DND-41 (cell line): ENCODE measurements at regions not wholly inside any gene's neighbourhood (a gene's known extent, or its start where the extent isn't known, plus 50 kb on each side); places are given as distances from the start of the nearest gene placed in this dataset.

Source experiments
- ATAC-seq: fragments of 200-7000 bp; cut with Tn5 transposase; 3 replicates; pipeline ENCODE4 v1.9.1; 2021; ENCODE audit warnings: low read depth; ENCODE audit not compliant: insufficient read depth
- DNase-seq: peaks from one replicate; pipeline ENCODE4 v3.0.0-alpha.2; 2020
- H2AFZ ChIP-seq: 2 replicates; pipeline ENCODE4 v1.6.0; 2012; ENCODE audit warnings: low read depth, low read length
- H3K27ac ChIP-seq: 2 replicates; pipeline ENCODE4 v1.5.1; 2012; ENCODE audit warnings: low read length, inconsistent platforms
- H3K27me3 ChIP-seq: fragments of 200-600 bp; sonication (generic); 2 replicates; pipeline ENCODE4 v1.6.0; 2012; ENCODE audit warnings: low read length, mild to moderate bottlenecking, inconsistent platforms; ENCODE audit not compliant: insufficient read depth, poor library complexity
- H3K36me3 ChIP-seq: 2 replicates; pipeline ENCODE4 v1.5.1; 2012; ENCODE audit warnings: low read length, inconsistent platforms; ENCODE audit not compliant: insufficient read depth
- H3K4me1 ChIP-seq: 2 replicates; pipeline ENCODE4 v1.5.1; 2012; ENCODE audit warnings: mild to moderate bottlenecking, low read length; ENCODE audit not compliant: insufficient read depth
- H3K4me2 ChIP-seq: 2 replicates; pipeline ENCODE4 v1.6.0; 2012; ENCODE audit warnings: mild to moderate bottlenecking, moderate library complexity, low read length, inconsistent platforms; ENCODE audit not compliant: insufficient read depth
- H3K4me3 ChIP-seq, 2 experiments: fragments of 200-600 bp in 1 of 2; shearing (Covaris generic) in 1 of 2; 2 replicates each; pipeline ENCODE4 v1.5.1; 2012 to 2016; ENCODE audit warnings: inconsistent platforms in 2 of 2, low read length in 2 of 2, mild to moderate bottlenecking in 2 of 2, low read depth in 1 of 2, moderate library complexity in 1 of 2
- H3K79me2 ChIP-seq: 2 replicates; pipeline ENCODE4 v1.6.0; 2012; ENCODE audit warnings: low read length, inconsistent platforms; ENCODE audit not compliant: insufficient read depth
- H3K9ac ChIP-seq: 2 replicates; pipeline ENCODE4 v1.6.0; 2012; ENCODE audit warnings: low read depth, mild to moderate bottlenecking, inconsistent platforms, low read length, moderate library complexity
- H3K9me3 ChIP-seq: 2 replicates; pipeline ENCODE4 v1.5.1; 2012; ENCODE audit warnings: low read length, moderate library complexity, mild to moderate bottlenecking, inconsistent platforms; ENCODE audit not compliant: insufficient read depth, severe bottlenecking
- H4K20me1 ChIP-seq: 2 replicates; pipeline ENCODE4 v1.6.0; 2012; ENCODE audit warnings: low read length; ENCODE audit not compliant: insufficient read depth
- EZH2 ChIP-seq: IDR thresholded peaks from 3 replicates; pipeline ENCODE4 v1.6.1; 2012; ENCODE audit warnings: borderline replicate concordance, low read depth, mild to moderate bottlenecking, moderate library complexity, low read length, inconsistent platforms; ENCODE audit not compliant: severe bottlenecking
- TF ChIP-seq, protein P1 (sequence below): IDR thresholded peaks from 2 replicates; pipeline ENCODE4 v1.5.1; 2012; ENCODE audit warnings: borderline replicate concordance, low read length, moderate library complexity, mild to moderate bottlenecking; ENCODE audit not compliant: poor library complexity, severe bottlenecking; ENCODE audit errors: extremely low read depth

DNA sequence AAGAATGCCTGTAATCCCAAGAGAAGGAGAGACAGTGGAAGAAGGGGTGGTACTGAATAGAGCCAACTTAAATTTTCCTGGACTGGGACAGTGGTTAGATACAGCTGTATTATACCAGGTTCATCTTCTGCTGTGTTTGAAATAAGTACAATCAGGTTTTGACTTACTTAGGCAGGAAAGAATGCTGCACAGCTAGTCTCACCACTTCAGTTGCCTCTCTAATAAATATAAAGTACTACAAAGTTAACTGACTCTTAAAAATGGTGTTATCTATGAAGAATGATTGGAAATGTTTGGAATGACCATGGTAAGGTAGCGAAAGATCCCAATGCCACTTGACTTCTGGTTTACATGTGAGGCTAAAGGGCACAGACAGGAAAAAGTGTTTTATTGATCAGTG lies 652.1 kb downstream of the NOVA1 start:
- H4K20me1 ChIP-seq = no peaks in the 10 kb centered on the region
- TF ChIP-seq, protein P1, sequence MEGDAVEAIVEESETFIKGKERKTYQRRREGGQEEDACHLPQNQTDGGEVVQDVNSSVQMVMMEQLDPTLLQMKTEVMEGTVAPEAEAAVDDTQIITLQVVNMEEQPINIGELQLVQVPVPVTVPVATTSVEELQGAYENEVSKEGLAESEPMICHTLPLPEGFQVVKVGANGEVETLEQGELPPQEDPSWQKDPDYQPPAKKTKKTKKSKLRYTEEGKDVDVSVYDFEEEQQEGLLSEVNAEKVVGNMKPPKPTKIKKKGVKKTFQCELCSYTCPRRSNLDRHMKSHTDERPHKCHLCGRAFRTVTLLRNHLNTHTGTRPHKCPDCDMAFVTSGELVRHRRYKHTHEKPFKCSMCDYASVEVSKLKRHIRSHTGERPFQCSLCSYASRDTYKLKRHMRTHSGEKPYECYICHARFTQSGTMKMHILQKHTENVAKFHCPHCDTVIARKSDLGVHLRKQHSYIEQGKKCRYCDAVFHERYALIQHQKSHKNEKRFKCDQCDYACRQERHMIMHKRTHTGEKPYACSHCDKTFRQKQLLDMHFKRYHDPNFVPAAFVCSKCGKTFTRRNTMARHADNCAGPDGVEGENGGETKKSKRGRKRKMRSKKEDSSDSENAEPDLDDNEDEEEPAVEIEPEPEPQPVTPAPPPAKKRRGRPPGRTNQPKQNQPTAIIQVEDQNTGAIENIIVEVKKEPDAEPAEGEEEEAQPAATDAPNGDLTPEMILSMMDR = no peak
- TF ChIP-seq EZH2 = no peak
- ATAC-seq = no peak
- no peaks in the 10 kb centered on the region for H3K79me2 ChIP-seq
- no peak overlapping the region for H3K4me3 ChIP-seq
- no peaks in the 10 kb centered on the region for H3K4me1 ChIP-seq
- no peak overlapping the region for H3K4me2 ChIP-seq
- H3K27ac ChIP-seq = no peak overlapping the region
- H2AFZ ChIP-seq = no peak overlapping the region
- no peaks in the 10 kb centered on the region for H3K9me3 ChIP-seq
- no peaks in the 10 kb centered on the region for H3K27me3 ChIP-seq
- no peaks in the 10 kb centered on the region for H3K36me3 ChIP-seq
- no peak overlapping the region for H3K9ac ChIP-seq
- no peak for DNase-seq

DNA sequence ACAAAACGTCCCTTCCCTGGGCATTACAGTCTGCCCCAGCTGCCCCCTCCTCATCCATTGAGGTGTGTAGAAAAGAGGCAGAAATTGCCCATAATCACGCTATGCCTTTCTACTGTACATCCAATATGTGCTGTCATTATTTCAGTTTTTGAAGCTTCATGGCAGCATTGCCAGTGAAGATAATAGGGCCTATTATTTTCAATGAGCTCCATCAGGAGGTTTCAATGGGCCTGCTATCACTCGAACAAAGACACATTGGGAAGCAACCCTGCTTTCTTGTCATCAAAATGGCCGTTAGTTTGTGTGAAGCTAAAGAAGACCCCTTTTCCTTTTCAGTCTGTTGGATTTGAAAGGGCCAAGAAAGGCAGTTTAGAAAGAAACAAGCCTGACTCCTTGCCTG lies 653.8 kb downstream of the NOVA1 start:
- no peak for DNase-seq
- Histone ChIP-seq H3K4me1 (no peaks in the 10 kb centered on the region), H3K36me3 (no peaks in the 10 kb centered on the region), H4K20me1 (no peaks in the 10 kb centered on the region), H3K9ac (no peak overlapping the region), H3K27ac (no peak overlapping the region), H2AFZ (no peak overlapping the region), H3K9me3 (no peaks in the 10 kb centered on the region), H3K4me3 (no peak overlapping the region), H3K4me2 (no peak overlapping the region), H3K79me2 (no peaks in the 10 kb centered on the region), H3K27me3 (no peaks in the 10 kb centered on the region)
- ATAC-seq = no peak
- no peak for TF ChIP-seq EZH2
- TF ChIP-seq, protein P1 = no peak

DNA sequence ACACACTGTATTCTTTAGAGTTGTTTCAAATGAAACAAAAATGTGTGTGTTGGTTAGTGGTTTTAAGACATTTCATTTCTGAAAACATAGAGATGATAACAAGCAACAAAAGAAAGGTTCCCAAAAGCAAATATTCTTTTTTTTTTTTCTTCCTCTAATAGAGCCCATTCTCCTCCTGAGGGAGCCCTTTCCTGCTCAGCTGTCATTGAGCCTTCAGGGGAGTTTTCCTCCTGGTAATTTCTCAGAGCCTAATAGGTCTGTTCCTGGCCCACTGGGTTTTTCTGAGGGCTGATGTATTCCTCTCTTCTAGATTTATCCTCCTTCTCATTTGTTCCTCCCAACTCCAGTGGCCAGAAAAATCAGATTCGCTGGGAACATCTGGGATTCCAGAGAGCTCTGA lies 654.5 kb downstream of the NOVA1 start:
- no peak overlapping the region for H3K4me3 ChIP-seq

More for the DNA sequence above, 654.5 kb downstream of the NOVA1 start:
- H4K20me1 ChIP-seq = no peaks in the 10 kb centered on the region
- H3K27ac ChIP-seq = no peak overlapping the region
- TF ChIP-seq EZH2 = no peak
- TF ChIP-seq, protein P1 = no peak
- H2AFZ ChIP-seq = no peak overlapping the region
- H3K79me2 ChIP-seq = no peaks in the 10 kb centered on the region
- H3K27me3 ChIP-seq = no peaks in the 10 kb centered on the region
- DNase-seq = no peak
- no peaks in the 10 kb centered on the region for H3K36me3 ChIP-seq
- no peak overlapping the region for H3K9ac ChIP-seq
- no peak overlapping the region for H3K4me2 ChIP-seq
- no peaks in the 10 kb centered on the region for H3K9me3 ChIP-seq
- no peaks in the 10 kb centered on the region for H3K4me1 ChIP-seq
- ATAC-seq = no peak
